Activated CD4-positive, alpha-beta T cell treated with anti-CD3 and anti-CD28 coated beads for 48 hours (primary cell): ENCODE measurements at regions not wholly inside any gene's neighbourhood (a gene's known extent, or its start where the extent isn't known, plus 50 kb on each side); places are given as distances from the start of the nearest gene placed in this dataset.
"Not testable (repeated sequence)": the region's sequence is repeated elsewhere in the genome, so short reads cannot be mapped to it uniquely, and the experiment has no call there.

Source experiments
- DNase-seq: peaks from one replicate; pipeline ENCODE4 v3.0.0-alpha.2; 2020

- DNase-seq = not testable (repeated sequence)
These were observed 169.1 kb upstream of the RBBP8 start for GRCh38 chr18:22764005-22764404.

DNA sequence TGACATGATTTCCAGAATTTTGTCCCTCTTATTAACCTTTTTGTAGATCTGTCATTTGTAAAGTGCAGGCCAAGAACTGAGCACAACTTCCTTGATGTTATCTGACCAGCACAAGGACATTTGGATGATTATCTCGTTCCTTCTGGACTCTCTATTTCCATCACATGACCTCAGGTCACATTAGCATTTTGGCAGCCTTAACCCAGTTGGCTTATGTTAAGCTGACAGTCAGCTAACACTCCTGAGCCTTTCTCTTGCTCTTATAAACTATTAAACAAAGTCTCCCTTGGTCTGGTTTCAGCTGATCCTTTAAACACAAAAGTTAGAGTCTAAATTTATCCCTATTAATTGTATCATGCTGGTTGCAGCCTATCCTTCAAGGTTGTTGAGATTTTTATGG lies 167.2 kb upstream of the RBBP8 start:
- no peak for DNase-seq

DNA sequence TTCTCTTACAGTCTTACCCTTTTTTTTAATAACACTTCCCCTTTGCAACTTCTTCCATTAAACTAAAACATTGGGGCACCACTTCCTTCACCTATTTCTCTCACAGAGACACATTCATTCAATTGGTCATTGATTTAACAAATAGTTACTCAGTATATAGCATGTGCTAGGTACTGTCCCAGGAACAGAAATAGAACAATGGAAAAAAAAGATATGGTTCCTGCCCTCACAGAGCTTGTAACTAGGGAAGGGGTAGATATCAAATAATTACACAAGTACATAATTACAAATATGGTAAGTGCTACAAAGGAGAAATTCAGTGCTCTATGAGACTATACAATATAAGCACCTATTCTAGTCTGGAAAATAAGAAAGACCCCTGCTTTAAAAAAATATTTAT lies 165.5 kb upstream of the RBBP8 start:
- no peak for DNase-seq

GRCh38 chr18:22773944-22774343 lies 159.2 kb upstream of the RBBP8 start:
- no peak for DNase-seq

DNA sequence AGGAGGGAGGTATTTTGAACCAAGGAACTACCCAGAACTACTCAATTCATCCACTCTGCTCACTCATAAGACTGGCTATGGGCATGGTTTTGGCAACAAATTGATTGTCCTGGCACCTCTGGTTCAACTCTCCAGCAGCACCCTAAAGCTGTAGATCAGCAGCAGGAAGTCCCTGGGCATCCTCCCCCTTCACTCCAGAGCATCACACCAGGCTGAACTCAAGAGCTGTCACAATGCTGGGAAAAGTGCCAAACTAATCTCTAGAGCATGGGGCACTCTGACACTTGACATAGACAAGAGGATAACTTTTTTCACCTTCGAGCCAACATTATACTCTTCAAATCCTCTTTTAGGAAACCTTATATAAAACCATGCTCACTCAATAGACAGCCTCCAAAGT lies 154.1 kb upstream of the RBBP8 start:
- no peak for DNase-seq

DNA sequence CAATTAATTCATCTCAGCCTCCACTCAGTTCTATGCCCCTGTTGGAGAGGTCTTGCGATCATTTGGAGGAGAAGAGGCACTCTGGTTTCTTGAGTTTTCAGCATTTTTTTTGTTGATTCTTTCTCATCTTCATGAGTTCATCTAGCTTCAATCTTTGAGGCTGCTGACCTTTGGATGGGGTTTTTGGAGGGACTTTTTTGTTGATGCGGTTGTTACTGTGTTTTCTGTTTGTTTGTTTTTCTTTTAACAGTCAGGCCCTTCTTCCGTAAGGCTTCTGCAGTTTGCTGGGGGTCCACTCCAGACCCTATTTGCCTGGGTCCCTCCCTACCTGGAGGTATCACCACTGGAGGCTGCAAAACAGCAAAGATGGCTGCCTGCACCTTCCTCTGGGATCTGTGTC lies 149.9 kb upstream of the RBBP8 start:
- no peak for DNase-seq

- no peak for DNase-seq
These were observed 149.5 kb upstream of the RBBP8 start for GRCh38 chr18:22783662-22784076.

DNA sequence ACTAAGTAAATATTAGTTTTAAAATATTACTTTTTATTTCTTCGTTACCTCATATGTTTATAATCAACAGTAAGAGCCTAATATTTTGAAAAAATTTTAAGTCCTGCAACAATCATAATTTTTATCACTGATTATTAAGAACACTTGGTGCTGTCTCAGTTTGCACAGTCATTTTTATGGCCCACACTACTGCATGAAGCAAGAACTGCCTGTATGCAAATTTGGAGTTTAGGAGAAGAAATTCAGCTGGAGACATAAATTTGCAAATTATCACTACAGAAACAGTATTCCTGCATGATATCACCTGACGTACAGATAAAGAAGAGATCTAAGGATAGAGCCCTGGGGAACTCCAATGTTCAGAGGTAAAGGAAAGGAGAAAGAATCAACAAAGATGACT lies 144.1 kb upstream of the RBBP8 start:
- DNase-seq = no peak

DNA sequence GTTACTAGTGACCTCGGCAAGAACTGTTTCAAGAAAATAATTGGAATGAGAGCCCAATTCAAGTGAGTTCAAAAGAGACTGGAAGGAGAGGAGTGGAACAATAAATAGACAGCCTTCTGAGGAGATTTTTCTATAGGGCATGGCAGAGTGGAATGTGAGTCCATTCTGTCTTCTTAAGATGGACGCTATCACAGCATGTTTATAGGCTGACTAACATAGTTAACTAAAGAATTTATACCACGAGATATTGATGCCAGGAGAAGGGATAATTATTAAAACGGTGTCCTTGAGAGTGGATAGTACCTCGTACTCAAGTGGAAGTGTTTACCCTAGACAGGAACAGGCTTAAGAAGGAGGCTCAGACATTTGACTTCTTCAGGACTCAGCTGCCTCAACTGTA lies 143.5 kb upstream of the RBBP8 start:
- DNase-seq = no peak

DNA sequence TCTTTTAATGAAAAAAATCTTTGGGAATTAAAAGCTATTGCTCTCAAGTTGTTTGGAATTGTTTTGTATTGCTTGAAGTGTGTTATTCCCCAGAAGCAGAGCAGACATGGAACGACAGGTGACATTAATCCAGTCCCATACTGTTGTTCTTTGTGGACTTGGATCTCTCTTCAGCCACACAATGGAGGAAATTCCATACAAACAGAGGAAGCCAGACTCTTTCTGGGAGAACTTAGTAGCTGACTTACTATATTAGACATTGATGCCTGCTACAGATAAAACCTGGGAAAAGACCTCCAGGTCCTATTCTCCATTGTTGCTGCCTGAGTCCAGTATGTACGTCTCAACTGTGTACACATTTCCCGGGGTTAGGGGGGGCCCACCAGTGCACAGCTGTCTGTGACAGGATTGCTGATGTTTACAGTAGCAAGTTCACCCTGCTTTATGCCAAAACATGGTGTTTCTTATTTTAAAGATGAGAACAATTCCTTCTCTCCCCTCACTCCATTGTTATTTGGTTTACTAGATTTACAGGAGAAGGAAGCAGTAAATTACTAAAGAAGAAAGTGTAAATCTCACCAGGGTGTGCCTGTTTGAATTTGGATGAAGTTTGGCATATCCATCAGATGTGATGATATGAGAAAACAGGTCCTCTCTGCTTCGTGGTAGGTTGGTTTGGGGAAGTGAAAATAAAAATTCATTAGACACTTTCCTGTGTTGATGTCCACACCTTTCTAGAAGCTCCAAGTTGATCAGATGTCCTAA lies 142.4 kb upstream of the RBBP8 start:
- DNase-seq = no peak

DNA sequence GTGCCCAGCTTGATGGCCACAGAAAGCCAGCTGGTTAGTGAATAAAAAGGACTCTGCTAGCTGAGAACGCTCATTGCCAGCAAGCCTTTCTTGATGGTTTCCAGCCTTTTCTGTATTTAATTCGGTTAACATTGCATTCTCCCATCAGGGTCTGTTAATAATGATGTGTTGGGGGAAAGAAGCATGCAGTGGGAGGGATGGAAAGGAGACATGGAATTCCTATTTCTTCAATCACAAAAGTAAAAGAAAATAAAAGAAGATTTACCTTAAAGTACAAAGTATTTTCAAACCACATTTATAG lies 141.9 kb upstream of the RBBP8 start:
- DNase-seq = no peak

- DNase-seq = no peak
These were observed 137.0 kb upstream of the RBBP8 start for GRCh38 chr18:22796113-22796512.

GRCh38 chr18:22800551-22800951 lies 132.6 kb upstream of the RBBP8 start:
- DNase-seq = no peak

GRCh38 chr18:22813648-22814328 lies 119.3 kb upstream of the RBBP8 start:
- no peak for DNase-seq

DNA sequence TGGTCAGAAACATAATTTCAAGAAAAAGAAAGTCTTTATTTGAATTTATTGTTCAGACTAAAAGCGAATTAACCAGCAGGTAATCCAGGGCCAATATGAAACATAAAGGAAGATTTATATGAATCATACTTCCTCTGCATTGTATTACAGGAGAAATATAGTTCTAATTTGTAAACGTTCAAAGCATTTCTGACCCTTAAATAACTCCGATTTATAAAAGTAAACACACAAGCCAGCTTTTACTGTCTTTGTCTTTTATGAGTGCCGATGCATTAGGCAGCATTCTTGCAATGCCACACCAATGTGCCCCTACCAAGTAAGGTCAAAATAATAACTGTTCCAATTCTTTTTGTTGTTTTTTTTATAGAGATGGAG lies 118.8 kb upstream of the RBBP8 start:
- DNase-seq = no peak

DNA sequence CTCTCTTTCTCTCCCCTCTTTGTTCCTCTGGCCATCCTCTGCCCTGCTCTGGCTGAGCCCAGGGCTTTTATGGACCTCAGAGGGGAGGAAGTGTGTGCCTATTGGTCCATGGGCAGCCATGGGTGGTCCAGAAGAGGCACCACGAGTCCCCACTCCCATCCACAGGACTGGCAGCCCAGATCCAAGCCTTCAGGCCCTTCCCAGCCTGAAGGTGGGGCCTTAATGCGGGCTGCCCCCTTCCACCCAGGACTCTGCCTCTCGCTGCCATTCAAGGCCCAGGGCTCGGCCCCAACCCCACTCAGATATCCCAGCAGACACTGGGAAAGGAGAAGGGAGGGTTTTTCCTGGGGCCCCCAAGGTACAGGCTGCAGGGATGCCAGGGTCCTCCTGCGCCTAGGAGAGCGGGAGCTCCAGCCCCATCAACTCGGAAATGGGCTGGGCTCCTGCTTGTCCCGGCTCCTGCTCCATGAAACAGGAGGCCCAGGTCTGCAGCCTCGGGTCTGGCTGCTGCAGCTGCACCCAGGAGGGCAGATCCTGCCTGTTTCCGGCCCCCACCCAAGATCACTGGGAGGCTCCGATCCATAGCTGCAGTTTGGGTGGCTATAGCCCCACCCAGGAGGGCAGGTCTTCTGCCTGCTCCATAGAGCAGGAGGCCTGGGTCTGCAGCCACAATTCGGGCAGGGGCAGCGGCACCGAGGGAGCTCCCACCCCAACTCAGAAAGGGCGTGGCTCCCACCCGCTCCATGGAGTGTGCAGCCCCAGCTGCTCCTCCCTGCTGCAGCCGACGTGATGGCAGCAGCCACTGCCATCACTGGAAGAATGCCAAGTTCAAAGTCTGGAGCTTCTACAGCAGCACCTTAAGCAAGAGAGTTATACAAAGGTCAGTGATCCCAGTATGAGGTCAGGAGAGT lies 116.6 kb upstream of the RBBP8 start:
- no peak for DNase-seq

- DNase-seq = no peak
These were observed 115.3 kb upstream of the RBBP8 start for GRCh38 chr18:22817844-22818243.

GRCh38 chr18:22822024-22822423 lies 111.1 kb upstream of the RBBP8 start:
- DNase-seq = no peak

DNA sequence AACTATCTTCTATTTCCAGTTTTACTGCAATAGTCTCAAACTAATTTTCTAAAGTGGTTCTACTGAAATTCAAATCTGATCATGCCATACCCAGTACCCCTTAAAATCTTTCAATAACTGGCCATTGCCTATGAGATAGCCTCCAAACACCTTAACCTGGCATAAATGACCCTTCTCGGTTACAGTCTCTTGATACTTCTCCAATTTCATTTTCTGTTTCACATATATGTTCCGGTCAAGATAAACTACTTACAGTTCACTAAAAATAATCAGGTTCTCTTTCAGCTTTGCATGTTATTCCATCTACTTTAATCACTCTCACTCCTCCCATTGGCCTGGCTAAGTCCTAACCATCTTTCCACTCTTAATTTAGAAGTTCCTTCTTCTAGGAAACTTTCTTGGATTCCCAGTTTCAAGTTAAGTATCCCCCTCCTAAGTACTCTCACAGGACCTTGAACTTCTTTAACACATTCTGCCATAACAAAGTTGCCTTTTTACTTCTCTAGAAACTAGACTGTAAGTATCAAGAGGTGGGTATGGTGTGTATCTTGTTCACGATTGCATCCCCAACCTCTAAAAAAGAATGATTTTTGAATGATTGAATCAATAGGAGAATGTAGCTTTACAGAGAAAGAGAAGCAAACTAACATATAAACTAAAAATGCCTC lies 110.2 kb upstream of the RBBP8 start:
- DNase-seq = no peak

- no peak for DNase-seq
These were observed 106.4 kb upstream of the RBBP8 start for GRCh38 chr18:22826726-22827125.

GRCh38 chr18:22827216-22827615 lies 105.9 kb upstream of the RBBP8 start:
- no peak for DNase-seq

GRCh38 chr18:22827741-22828140 lies 105.4 kb upstream of the RBBP8 start:
- no peak for DNase-seq

- no peak for DNase-seq
These were observed 105.0 kb upstream of the RBBP8 start for GRCh38 chr18:22828171-22828570.
